Stimulated activated CD8-positive, alpha-beta memory T cell treated with anti-CD3 and anti-CD28 coated beads, Interleukin-4, amount 100 ng/mL, for 24 hours (primary cell): ENCODE measurements at regions not wholly inside any gene's neighbourhood (a gene's known extent, or its start where the extent isn't known, plus 50 kb on each side); places are given as distances from the start of the nearest gene placed in this dataset.

Experiments
- DNase-seq: peaks from one replicate; pipeline ENCODE4 v3.0.0-alpha.2; 2020; ENCODE audit warnings: low read depth

GRCh38 chr2:9756692-9757250, 86.5 kb upstream of the TAF1B start:
- DNase-seq, result no peak

GRCh38 chr2:9757501-9758264, 85.6 kb upstream of the TAF1B start:
- DNase-seq, result no peak

- no peak for DNase-seq
Measured at GRCh38 chr2:9758741-9759140, 84.5 kb upstream of the TAF1B start.

GRCh38 chr2:9760069-9760901, 83.0 kb upstream of the TAF1B start:
- no peak for DNase-seq

GRCh38 chr2:9760902-9761228, 82.4 kb upstream of the TAF1B start:
- DNase-seq, result no peak

- no peak for DNase-seq
Measured at GRCh38 chr2:9761577-9761976, 81.7 kb upstream of the TAF1B start.

- DNase-seq, result no peak
Measured at GRCh38 chr2:9762164-9762563, 81.1 kb upstream of the TAF1B start.

- no peak for DNase-seq
Measured at GRCh38 chr2:9762941-9763340, 80.3 kb upstream of the TAF1B start.

- DNase-seq, result no peak
Measured at GRCh38 chr2:9763356-9764152, 79.7 kb upstream of the TAF1B start.

- no peak for DNase-seq
Measured at GRCh38 chr2:9764153-9764778, 79.0 kb upstream of the TAF1B start.

- no peak for DNase-seq
Measured at GRCh38 chr2:9765611-9766531, 77.4 kb upstream of the TAF1B start.

GRCh38 chr2:9767656-9768281, 75.5 kb upstream of the TAF1B start:
- no peak for DNase-seq

- no peak for DNase-seq
Measured at GRCh38 chr2:9768388-9768787, 74.9 kb upstream of the TAF1B start.

- DNase-seq, result no peak
Measured at GRCh38 chr2:9769171-9770005, 73.9 kb upstream of the TAF1B start.

- DNase-seq, result no peak
Measured at GRCh38 chr2:9770006-9770307, 73.3 kb upstream of the TAF1B start.

- no peak for DNase-seq
Measured at GRCh38 chr2:9770308-9771100, 72.8 kb upstream of the TAF1B start.

GRCh38 chr2:9771101-9771449, 72.2 kb upstream of the TAF1B start:
- DNase-seq, result no peak

- DNase-seq, result no peak
Measured at GRCh38 chr2:9771481-9772017, 71.7 kb upstream of the TAF1B start.
